CD1c-positive myeloid dendritic cell (primary cell): ENCODE measurements at regions not wholly inside any gene's neighbourhood (a gene's known extent, or its start where the extent isn't known, plus 50 kb on each side); places are given as distances from the start of the nearest gene placed in this dataset.

ENCODE experiments used
- DNase-seq: peaks from one replicate; pipeline ENCODE4 v3.0.0-alpha.2; 2016; ENCODE audit errors: extremely low spot score

DNA sequence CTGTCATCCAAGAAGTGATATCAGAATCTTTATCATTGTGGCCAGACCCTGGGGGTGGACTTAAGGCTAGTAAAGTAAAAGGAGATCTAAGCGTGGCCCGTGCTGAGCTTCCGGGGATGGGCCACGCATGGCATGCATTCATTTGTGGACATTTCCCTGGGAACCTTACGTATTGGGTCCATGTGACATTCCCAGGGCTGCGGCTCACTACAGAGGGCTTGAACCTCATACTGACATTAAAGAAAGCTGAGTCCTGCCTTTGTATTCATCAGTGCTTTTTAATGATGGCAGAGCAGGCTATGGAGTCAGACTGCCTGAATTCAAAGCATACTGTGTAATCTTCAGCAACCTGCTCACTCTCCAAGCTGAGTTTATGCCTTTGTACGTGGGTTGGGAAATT lies 152.2 kb upstream of the AFDN start:
- DNase-seq, result no peak

DNA sequence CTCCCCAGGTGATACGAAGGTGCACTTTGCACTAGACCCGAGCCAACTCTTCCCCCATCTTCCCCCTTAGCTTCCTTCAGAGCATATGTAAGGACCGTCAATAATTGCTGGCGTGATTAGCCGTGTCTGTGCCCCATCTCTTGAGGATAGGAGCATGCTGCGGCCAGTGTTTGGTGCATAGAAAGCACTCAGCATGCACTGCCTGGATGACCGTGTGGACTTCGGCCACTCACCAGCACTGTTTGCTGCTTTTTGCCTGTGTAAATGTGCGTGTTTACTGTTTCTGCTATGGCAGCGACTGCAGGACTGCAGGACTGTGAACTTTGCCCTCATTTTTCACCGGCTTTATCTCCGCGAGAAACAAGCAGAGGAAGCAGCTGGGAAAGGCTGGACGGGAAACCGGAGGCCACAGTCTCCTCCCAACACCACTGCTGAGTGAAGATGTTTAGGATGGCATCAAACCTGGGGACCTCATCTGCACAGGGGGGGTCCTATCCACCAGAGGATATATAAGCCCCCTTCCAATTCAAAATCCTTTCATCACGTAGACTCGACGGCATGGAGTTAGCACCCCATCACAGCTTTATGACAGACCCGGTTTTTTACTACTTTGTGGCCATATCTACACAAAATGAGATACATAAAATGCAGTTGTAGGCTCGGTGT lies 150.6 kb upstream of the AFDN start:
- DNase-seq, result no peak

DNA sequence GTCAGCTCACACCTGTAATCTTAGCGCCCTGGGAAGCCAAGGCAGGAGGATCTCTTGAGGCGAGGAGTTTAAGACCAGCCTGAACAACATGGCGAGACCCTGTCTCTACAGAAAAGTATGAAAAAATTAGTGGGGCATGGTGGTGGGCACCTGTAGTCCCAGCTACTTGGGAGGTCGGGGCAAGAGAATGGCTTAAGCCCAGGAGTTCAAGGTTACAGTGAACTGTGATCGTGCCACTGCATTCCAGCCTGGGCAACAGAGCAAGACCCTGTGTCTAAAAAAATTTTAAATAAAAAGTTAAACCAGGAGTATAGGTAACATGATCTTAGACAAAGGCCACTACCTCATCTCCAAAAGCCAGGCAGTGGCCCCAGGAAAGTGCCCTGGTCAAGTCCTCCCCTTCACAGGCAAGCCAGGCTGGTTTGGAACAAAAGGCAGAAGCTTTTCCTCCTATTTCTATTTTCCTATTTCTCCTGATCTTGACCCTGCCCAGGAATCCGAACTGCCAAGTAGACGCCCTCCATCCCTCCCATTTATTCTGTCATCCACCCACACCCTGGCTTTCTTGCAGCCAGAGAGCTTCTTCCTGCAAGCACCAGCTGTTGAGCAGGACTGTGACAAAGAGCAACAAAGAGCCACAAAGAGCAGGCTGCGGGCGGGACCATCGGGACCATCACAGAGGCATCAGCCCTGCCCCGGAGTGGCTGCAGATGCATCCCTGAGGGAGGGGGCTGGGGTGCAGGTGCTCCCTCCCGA lies 149.9 kb upstream of the AFDN start:
- DNase-seq, result no peak

DNA sequence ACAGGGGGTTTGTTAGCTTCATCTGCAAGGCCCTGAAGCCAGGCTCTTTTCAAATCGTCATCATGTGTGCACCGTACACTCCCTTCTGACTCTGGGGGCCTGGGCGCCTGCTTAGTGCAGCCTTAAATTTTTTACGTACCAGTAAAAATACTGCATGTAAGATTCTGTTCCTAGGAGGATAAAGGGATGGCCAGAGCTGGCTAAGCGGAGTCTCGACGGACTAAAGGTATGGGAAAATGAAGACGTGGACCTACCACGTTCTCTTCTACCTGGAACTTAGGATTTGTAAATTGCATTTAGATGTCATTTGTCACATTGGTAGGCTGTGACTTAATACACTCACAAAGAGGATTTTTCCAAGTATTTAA lies 149.3 kb upstream of the AFDN start:
- no peak for DNase-seq

DNA sequence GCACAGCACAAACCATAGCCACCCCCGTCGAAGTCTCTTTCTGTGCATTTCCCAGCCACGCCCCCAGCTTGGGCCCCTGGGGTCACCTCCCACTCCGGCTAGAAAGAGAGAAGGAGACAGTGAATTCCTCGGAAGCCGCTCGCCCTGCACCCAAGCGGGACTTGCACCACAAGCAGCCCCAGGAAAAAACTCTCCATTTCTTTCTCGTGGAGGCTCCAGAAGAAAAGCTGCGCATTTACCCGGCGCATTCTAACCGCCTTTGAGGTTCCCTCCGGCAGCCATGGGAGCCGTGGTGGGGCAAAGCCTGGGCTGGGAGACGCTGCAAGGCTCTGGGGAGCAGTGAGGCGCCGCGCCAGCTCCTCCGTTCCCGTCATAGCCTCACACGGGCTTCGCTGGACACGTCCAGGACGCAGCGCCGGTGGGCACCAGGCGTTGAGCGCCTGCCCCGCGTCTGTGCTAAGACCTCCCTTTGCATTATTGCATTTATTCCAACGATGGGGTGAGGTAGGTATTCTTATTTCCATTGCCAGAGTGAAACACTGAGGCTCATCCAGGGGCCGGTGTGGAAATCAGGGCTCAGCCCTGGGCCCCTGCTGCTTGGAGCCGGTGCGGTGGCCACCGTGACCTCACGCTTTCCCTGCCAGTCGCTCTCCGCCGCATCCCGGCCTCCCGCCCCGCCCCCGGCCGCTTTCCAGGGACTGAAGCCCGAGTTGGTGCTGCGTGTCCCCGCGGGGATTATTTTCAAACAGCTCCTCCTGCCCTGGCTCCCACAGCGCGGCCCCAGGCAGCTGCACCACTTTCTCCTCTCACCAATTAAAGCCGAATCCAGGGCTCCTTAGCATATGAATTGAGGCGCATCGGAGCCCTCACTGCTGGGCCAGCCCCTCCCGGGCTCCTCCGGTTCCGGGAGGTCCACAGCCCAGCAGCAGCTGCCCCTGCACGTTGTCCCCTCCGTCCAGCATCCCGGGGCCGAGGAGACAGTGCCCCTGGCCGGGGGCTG lies 148.3 kb upstream of the AFDN start:
- DNase-seq, result no peak

DNA sequence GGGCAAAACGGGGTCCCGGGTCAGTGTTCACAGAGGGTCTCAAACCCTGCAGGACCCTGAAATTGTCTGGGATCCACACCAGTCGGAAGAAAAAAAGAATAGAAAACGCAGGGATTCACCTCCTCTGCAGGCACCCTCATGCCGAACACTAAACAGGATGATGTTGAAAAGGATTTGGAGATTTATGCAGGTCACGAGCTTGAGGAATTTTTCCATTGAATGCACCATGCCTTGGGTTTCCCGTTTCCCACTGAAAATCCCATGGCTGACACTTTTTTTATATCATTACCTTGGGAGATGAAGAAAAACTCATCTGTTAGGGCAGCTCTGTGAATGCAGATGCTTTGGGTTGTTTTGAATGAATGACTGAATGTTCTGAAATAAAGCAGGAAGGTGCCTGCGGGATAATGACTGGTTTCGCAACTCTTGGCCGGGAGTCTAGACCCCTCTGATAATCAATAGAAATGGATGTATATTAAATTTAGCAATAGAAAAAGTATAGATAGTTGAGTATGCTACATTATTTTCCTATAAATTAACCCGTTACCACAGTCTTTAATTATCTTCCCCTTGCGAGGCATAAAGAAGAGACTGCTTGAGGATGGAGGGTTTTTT lies 147.5 kb upstream of the AFDN start:
- no peak for DNase-seq

DNA sequence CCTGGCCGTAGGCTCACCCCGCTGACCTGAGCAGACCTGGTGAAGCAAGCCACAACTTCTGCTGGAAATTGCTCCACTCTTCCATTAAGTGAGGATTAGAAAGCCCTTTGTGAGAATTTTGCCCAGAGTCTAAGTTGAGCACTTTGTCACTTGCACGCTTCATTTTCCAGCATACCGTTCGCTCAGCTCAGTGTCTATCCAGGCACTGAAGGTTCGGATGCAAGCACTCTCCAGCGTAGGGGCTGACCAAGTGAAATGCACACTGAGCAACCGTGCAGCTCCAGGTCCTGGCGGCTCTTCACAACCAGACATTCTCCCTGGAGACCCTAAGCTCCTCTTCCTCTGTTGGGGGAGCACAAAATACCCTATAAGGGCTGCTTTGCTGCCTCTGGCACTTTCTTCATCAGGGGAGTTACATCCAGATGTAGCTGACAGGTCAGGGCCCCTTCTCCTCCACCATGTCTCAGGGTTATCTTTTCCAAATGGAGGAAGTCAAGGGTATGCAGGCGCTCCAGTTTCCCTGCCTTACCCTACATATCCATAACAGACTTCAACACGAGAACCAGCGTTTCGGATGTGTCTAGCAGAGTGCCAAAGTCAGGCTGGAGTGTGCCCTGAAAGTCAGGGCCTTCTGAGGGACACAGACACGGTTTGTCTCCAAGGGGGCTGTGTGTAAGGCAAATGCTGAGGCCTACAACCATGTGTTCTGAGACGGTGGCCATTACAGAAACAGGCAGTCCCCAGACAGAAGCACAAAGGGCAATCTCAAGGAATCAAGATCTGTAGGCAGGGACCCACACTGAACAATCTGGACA lies 146.7 kb upstream of the AFDN start:
- no peak for DNase-seq

DNA sequence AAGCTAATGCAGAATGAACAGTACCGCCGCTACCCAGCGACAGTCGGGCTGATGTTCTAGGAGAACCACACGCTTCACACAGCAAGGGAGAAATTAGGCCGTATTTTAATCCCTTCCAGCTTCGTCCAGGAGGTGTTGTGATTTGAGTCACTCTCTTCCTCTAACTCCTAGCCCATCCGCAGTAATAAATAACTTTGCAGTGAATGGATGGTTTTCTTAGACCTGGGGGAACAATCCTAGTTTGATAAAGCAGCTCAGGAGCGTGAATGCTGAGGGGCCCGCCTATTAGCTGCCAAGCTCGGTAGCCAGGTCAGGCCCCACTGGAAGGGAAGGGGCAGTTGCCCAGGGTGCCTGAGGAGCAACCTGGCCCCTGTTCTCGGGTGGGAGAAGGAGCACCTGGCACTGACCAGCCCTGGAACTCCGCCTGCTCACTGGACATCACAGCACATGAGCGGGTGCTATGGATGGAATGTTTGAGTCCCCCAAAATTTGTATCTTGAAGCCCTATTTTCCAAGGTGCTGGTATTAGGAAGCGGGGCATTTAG lies 146.0 kb upstream of the AFDN start:
- DNase-seq, result no peak

DNA sequence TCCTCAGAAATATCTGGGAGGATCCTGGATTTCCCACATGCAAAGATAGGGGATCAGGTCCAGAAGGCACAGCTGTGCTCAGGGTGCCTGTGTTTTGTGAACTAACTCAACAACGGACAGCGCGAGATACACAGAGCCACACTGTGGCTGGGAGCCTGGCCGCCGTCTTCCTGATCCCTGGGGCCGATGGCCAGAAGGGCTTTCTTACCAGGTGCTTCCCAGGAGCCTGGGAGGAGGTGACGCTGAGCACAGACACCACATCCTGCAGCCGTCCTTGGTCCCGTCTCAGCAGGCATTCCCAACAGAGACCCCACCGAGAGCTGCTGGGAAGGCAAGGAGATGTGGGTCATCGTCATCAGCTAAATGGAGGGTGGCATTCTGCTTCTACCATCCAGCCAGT lies 144.6 kb upstream of the AFDN start:
- DNase-seq, result no peak

DNA sequence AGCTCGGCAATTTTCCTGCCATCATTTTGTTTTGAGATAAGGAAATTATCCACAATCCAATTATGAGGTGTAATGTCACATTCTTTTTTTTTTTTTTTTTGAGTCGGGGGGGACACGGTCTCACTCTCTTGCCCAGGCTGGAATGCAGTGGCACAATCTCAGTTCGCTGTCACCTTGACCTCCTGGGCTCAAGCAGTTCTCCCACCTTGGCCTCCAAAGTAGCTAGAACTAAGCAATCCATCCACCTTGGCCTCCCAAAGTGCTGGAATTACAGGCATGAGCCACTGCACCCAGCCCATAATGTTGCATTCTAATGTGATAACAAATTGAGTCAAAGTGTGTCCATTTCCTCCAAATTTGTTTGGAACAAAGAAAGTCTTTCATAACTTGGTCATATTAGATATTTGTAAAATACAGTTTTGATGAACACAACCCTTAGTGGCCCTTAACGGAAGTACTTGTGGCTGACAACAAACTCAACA lies 144.1 kb upstream of the AFDN start:
- no peak for DNase-seq

DNA sequence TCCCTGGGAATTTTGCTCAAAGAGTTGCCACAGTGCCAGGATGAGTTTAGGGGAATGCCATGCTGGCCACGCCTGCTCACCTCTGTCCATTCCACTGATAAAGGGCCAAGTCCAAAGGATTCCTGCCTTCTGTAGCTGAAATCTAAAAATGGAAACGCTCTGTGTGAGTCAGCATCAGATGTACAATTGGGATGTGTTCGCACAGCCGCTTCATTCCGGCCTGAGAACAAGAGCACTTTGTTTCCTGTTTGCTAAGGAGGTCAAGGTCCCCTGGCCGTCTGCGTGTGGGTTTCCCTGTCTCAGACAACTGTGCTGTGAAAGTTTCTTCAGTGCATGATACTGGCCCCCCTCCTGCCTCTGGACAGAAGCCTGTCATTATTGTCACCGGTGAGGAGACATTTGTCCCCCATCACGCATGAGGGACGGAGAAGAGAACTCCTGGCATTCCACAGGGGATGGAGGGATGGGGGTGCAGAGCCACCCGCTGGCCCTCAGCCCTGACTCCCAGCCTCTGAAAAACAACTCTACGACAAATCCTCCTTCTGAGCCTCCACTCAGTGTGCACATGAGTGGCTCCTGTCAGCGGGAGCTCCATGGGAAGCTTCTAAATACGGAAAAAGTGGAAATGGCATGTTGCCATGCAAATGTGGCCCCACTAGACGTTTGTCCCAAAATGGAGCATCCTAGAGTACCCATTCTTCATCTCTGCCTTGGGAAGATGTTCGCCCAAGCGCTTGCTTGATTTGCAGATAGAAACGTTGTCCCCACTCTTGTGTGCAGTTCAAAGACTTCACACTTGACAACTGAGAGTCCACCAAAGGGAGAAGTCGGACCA lies 143.5 kb upstream of the AFDN start:
- DNase-seq, result no peak

DNA sequence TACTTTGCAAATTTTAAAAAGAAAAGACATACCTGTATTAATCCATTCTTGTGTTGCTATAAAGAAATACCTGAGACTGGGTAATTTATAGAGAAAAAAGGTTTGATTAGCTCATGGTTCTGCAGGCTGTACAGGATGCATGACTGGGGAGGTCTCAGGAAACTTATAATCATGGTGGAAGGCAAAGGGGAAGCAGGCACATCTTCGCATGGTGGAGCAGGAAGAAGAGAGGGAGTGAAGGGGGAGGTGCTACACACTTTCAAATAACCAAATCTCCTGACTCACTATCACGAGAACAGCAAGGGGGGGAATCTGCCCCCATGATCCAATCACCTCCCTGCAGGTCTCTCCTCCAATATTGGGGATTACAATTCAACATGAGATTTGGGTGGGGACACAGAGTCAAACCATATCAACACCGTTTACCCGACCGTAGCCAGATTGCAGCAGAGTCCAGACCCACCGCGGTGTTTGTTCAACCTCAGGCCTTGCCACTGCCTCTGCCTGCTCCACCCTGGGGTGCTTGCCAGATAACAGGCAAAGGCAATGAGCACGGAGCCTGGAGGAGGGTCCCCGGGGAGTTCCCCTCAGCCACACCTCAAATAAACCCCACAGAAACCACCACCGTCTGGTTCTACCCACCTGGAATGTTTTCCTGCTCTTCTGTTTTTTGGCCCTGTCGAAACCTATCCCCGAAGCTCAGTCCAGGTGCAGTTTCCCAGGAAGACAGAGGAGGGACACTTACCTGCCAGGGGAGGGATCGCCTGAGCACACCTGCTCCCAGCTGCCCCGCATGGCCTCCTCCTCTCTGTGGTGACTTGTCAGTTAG lies 142.2 kb upstream of the AFDN start:
- no peak for DNase-seq

DNA sequence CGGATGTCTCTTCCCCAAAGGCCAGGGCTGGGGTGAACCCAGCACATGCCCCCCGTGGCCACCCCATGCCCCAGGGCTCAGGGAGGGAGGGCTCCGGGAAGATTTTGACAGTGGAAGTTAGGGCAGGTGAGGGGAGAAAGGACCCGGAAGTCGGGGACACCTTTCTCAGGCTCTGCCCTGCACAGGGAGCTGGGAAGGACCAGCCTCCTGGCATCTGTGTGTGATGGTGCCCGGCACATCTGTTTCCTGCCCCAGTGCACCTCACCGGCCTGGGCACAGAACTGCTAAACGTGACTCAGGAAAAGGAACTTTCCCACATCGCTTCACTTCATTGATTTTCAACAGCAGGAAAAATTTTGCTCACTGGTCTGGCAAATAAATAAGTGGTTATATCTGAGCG lies 141.1 kb upstream of the AFDN start:
- no peak for DNase-seq

DNA sequence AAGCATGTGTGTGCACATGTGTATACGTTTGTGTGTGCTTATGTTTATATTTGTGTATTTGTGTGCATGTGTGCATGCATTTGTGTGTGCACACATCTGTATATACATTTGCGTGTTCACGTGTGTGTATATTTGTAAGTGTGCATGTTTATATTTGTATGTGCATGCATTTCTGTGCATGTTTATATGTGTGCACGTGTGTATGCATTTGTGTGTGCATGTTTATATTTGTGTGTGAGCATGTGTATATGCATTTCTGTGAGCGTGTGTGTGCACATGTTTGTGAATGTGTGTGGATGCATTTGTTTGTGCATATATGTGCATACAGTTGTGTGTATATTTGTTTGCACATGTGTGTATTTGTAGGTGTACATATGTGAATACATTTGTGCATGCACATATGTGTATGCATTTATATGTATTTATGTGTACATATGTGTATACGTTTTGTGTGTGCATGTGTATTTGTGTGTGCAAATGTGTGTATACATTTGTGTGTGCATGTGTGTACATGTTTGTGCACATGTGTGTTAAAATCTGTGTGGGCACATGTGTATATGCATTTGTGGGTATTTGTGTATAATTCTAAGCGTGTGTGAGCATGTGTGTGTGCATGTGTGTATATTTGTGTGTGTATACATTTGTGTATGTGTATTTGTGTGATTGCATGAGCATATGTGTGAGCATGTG lies 140.4 kb upstream of the AFDN start:
- DNase-seq, result no peak

DNA sequence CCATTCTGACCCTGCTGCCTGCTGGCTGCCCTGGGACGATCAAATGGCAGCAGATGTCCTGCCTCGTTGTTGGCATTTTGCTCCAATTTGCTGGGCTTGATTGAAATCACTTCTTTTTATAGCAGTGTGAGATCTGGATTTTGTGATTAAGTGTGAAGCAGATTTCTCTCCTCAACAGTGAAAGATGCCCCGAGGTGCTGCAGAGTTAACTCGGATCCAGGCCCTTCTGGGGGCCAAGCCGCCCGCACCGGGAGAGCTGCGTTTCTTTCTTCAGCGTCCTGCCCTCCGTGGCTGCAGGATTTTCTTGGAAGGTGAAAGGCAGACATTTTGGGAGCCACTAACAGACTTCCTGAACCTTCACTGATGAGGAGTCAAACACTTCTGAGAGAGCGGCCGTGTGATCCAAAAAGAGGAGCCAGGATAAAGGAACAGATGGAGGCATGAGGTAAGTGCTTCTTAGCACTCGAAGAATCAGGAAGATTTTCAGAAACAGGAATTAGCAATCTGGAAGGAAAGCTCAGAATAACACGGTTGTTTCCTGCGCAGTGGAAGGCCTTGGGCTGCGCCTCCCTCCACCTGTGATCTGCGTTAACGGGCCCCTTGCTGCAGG lies 139.5 kb upstream of the AFDN start:
- DNase-seq, result no peak

DNA sequence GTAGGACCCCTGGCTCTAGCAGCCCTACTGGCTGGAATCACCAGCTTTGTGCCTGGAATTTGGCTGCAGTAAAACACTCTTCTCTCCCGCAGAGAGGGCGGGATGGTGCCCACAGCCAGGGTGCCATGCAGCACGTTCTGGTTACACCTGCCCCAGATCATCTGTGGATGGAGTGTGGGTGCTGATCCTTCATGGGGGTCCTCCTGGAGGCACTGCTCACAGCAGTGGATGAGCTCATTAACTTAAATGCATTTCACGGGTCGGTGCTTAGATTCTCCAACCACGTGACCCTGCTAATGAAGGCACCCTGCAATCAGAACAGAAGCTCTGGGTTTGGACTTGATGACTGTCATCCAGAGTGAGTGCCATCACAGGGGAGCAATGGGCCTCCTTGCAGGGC lies 138.6 kb upstream of the AFDN start:
- no peak for DNase-seq

DNA sequence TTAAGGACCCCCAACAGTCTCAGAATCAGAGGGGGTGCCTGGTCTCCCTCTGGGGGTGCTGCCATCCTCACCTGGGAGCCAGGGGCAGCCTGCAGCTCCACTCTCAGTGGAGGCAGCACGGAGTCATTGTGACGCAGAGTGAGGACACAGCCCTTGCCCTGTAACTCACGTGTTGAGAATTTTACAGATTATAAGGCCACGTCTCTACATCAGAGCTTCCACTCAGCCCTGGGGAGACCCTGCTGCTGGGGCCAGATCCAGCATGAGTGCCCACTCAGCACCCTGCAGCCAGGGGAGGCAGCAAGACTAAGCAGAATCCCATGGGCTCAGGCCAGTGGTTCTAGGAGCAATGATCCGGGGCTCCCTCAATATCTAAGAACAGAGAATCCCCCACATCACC lies 137.4 kb upstream of the AFDN start:
- DNase-seq, result no peak

DNA sequence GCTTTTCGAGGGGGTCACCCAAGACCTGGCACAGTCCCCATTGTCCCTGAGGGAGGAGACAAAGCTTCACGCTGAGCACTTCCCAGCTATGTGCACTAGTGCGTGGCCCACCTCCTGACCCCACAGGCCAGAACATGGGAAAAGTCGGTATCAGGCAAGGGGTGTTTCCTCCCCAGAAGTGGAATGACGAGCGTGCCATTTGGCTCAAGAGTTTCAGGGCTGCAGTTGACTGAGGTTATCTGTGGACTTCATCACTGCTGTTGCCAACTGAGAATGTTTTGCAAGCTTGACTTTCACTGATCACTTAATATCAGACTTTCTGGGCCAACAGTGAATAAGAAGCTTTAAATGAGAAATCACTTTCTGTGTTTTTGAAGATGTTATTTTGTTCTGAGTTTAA lies 137.0 kb upstream of the AFDN start:
- DNase-seq, result no peak
